ENCODE measurements at regions not wholly inside any gene's neighbourhood (a gene's known extent, or its start where the extent isn't known, plus 50 kb on each side); places are given as distances from the start of the nearest gene placed in this dataset.

DNA sequence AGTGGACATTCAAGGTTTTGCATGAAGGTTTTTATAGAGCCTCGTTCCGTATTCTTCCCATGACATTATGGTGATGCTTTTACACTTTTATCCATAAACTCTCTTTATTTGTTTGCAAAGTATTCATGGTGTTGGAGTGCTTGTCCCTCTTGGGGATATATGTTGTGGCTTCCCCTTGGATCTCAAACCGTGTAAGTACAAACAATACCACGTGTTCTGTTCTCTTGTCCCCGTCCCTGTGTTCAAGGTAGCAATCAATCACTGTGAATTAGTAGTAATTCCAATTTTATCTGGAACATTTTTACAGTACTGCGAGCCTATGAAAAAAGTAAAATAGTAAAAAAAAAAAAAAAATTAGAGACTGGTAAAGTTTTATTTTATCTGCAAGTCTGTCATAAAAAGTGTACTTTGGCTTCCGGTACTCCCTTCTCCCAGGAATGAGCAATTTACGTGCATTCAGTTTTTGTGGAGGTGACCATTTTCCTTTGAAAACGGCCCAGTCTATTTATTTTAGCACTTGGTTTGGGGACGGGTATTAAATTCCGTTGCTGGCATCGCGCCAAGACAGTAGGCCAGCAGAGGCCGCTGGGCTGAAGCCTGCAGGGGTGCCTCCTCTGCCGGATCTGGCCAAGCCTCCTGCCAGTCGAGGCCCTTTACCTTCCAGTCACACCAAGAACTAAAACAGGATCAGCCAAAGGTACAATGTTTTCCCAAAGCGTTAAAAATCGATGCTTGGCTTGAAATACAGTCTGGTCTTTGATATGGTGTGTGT lies 175.7 kb downstream of the SOCS6 start:
- TF ChIP-seq, protein P1, sequence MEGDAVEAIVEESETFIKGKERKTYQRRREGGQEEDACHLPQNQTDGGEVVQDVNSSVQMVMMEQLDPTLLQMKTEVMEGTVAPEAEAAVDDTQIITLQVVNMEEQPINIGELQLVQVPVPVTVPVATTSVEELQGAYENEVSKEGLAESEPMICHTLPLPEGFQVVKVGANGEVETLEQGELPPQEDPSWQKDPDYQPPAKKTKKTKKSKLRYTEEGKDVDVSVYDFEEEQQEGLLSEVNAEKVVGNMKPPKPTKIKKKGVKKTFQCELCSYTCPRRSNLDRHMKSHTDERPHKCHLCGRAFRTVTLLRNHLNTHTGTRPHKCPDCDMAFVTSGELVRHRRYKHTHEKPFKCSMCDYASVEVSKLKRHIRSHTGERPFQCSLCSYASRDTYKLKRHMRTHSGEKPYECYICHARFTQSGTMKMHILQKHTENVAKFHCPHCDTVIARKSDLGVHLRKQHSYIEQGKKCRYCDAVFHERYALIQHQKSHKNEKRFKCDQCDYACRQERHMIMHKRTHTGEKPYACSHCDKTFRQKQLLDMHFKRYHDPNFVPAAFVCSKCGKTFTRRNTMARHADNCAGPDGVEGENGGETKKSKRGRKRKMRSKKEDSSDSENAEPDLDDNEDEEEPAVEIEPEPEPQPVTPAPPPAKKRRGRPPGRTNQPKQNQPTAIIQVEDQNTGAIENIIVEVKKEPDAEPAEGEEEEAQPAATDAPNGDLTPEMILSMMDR (IDR thresholded peaks at IDR 0.05 in 2 of 3, conservative IDR thresholded peaks at IDR 0.05 in 1 of 3; ENCODE audit: borderline replicate concordance in 1 of 3, insufficient read depth in 1 of 3, low read depth in 2 of 3, low read length in 2 of 3): peak; percentile 11 to 49 (median 47); a peak in 5 of 6 replicates
- no peak for TF ChIP-seq EZH2 (IDR thresholded peaks at IDR 0.05)
- no peak for TF ChIP-seq POLR2A (IDR thresholded peaks at IDR 0.05; ENCODE audit: borderline replicate concordance, extremely low read depth, insufficient read depth, insufficient read length)
- TF ChIP-seq, protein P2, sequence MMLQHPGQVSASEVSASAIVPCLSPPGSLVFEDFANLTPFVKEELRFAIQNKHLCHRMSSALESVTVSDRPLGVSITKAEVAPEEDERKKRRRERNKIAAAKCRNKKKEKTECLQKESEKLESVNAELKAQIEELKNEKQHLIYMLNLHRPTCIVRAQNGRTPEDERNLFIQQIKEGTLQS (IDR thresholded peaks at IDR 0.05): no peak
- no peak for TF ChIP-seq CEBPB (IDR thresholded peaks at IDR 0.05; ENCODE audit: low read depth)

Measured in HCT116 (cell line).